NT2/D1 (cell line): ENCODE measurements at regions not wholly inside any gene's neighbourhood (a gene's known extent, or its start where the extent isn't known, plus 50 kb on each side); places are given as distances from the start of the nearest gene placed in this dataset.

Experiments
- SUZ12 ChIP-seq: IDR thresholded peaks from 2 replicates; pipeline ENCODE4 v1.6.1; 2011; ENCODE audit not compliant: insufficient read length, insufficient read depth; ENCODE audit errors: extremely low read depth
- YY1 ChIP-seq: IDR thresholded peaks from 2 replicates; pipeline ENCODE4 v1.6.1; 2011; ENCODE audit not compliant: insufficient read length, insufficient read depth
- ZNF274 ChIP-seq: IDR thresholded peaks from 2 replicates; pipeline ENCODE4 v1.6.1; 2011; ENCODE audit warnings: mild to moderate bottlenecking, low read depth, low read length

DNA sequence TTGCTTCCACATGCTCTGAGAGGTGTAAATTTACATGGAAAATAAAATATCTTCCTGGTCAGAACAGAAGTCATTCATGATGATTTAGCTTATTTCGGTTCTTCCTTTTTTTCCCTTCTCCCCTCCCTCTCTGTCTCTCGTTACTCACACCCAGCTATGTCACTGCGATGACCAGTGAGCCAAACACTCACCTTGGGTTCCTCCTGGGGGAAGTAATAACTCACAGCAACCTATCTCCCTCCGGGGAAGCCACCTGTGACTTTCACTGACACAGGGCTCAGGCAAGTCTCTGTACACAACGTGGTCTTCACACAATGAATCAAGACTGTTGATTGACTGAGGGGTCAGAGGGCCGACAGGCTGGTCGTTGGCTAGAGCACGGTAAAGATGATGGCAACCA lies 135.3 kb upstream of the VANGL1 start:
- TF ChIP-seq YY1 (no peak), SUZ12 (no peak), ZNF274 (no peak)
